Liver (tissue), 8 donors: ENCODE measurements at regions not wholly inside any gene's neighbourhood (a gene's known extent, or its start where the extent isn't known, plus 50 kb on each side); places are given as distances from the start of the nearest gene placed in this dataset.

Experiments used
- DNase-seq: peaks from one replicate; pipeline ENCODE4 v3.0.0-alpha.2; 2017; ENCODE audit warnings: low spot score
- H3K27ac ChIP-seq, 2 donors: one replicate each; pipeline ENCODE4 v1.7.0; 2013; ENCODE audit warnings: inconsistent platforms in 2 of 2, low read length in 2 of 2, control low read depth in 1 of 2, low read depth in 1 of 2, mild to moderate bottlenecking in 1 of 2
- H3K27me3 ChIP-seq, 4 donors: one replicate each; pipeline versions ENCODE4 v1.6.1 to v1.7.0; 2013; ENCODE audit warnings: low read length in 3 of 4, inconsistent platforms in 1 of 4, mild to moderate bottlenecking in 1 of 4, moderate library complexity in 1 of 4; ENCODE audit not compliant: control insufficient read depth in 4 of 4, insufficient read depth in 4 of 4
- H3K36me3 ChIP-seq, 4 donors: one replicate each; pipeline versions ENCODE4 v1.6.1 to v1.7.0; 2013; ENCODE audit warnings: low read length in 3 of 4, mild to moderate bottlenecking in 3 of 4, low read depth in 1 of 4, moderate library complexity in 1 of 4; ENCODE audit not compliant: control insufficient read depth in 4 of 4, insufficient read depth in 3 of 4
- H3K4me1 ChIP-seq, 4 donors: one replicate each; pipeline versions ENCODE4 v1.6.1 to v1.7.0; 2013; ENCODE audit warnings: low read length in 3 of 4, mild to moderate bottlenecking in 3 of 4, moderate library complexity in 1 of 4; ENCODE audit not compliant: control insufficient read depth in 4 of 4, insufficient read depth in 4 of 4
- H3K4me3 ChIP-seq, 3 donors: one replicate each; pipeline versions ENCODE4 v1.6.1 to v1.7.0; 2013; ENCODE audit warnings: low read length in 3 of 3, control low read depth in 1 of 3, low read depth in 1 of 3, mild to moderate bottlenecking in 1 of 3
- H3K9ac ChIP-seq, 2 donors: one replicate each; pipeline ENCODE4 v1.7.0; 2013; ENCODE audit warnings: low read length in 2 of 2, mild to moderate bottlenecking in 2 of 2, moderate library complexity in 2 of 2, control low read depth in 1 of 2, low read depth in 1 of 2
- H3K9me3 ChIP-seq, 4 donors: one replicate each; pipeline versions ENCODE4 v1.6.1 to v1.7.0; 2013; ENCODE audit warnings: low read length in 3 of 4; ENCODE audit not compliant: control insufficient read depth in 4 of 4
- CTCF ChIP-seq: fragments of 150-350 bp; IDR thresholded peaks from 2 replicates; pipeline ENCODE4 v1.5.1; 2017; ENCODE audit warnings: improper control_type of control experiment, low read depth, low read length; ENCODE audit not compliant: missing input control
- EGR1 ChIP-seq, 2 donors: IDR thresholded peaks; 2 replicates each; pipeline ENCODE4 v1.6.1; 2016 to 2018; ENCODE audit warnings: antibody characterized with exemption in 2 of 2, low read depth in 2 of 2
- FOXA1 ChIP-seq: IDR thresholded peaks from 2 replicates; pipeline ENCODE4 v1.6.1; 2016; ENCODE audit warnings: antibody characterized with exemption
- FOXA2 ChIP-seq: IDR thresholded peaks from 2 replicates; pipeline ENCODE4 v1.6.1; 2016; ENCODE audit warnings: antibody characterized with exemption
- GABPA ChIP-seq, 2 donors: IDR thresholded peaks in 1 of 2; conservative IDR thresholded peaks in 1 of 2; 2 replicates each; pipeline ENCODE4 v1.6.1; 2016; ENCODE audit warnings: antibody characterized with exemption in 2 of 2, mild to moderate bottlenecking in 1 of 2, moderate library complexity in 1 of 2
- HNF4A ChIP-seq, 2 donors: conservative IDR thresholded peaks; 2 replicates each; pipeline ENCODE4 v1.6.1; 2016; ENCODE audit warnings: antibody characterized with exemption in 2 of 2, mild to moderate bottlenecking in 2 of 2
- HNF4G ChIP-seq: IDR thresholded peaks from 2 replicates; pipeline ENCODE4 v1.6.1; 2016; ENCODE audit warnings: antibody characterized with exemption
- JUND ChIP-seq, 2 donors: IDR thresholded peaks; 2 replicates each; pipeline ENCODE4 v1.6.1; 2016; ENCODE audit warnings: antibody characterized with exemption in 2 of 2
- MAX ChIP-seq: IDR thresholded peaks from 2 replicates; pipeline ENCODE4 v1.6.1; 2016; ENCODE audit warnings: antibody characterized with exemption
- NR2F2 ChIP-seq: IDR thresholded peaks from 2 replicates; pipeline ENCODE4 v1.6.1; 2016; ENCODE audit warnings: antibody characterized with exemption
- RAD21 ChIP-seq, 2 donors: IDR thresholded peaks; 2 replicates each; pipeline ENCODE4 v1.6.1; 2016; ENCODE audit warnings: antibody characterized with exemption in 2 of 2, mild to moderate bottlenecking in 2 of 2
- REST ChIP-seq: IDR thresholded peaks from 2 replicates; pipeline ENCODE4 v1.6.1; 2016; ENCODE audit warnings: antibody characterized with exemption, mild to moderate bottlenecking
- RXRA ChIP-seq, 2 donors: IDR thresholded peaks; 2 replicates each; pipeline ENCODE4 v1.6.1; 2017 to 2018; ENCODE audit warnings: antibody characterized with exemption in 2 of 2, mild to moderate bottlenecking in 1 of 2
- SP1 ChIP-seq: IDR thresholded peaks from 2 replicates; pipeline ENCODE4 v1.6.1; 2018; ENCODE audit warnings: antibody characterized with exemption, mild to moderate bottlenecking
- TAF1 ChIP-seq: conservative IDR thresholded peaks from 2 replicates; pipeline ENCODE4 v1.6.1; 2016; ENCODE audit warnings: antibody characterized with exemption, mild to moderate bottlenecking
- YY1 ChIP-seq: IDR thresholded peaks from 2 replicates; pipeline ENCODE4 v1.6.1; 2016; ENCODE audit warnings: antibody characterized with exemption, mild to moderate bottlenecking
- ZBTB33 ChIP-seq: IDR thresholded peaks from 2 replicates; pipeline ENCODE4 v1.6.1; 2016; ENCODE audit warnings: antibody characterized with exemption
- WGBS: extraction: QIAGEN DNeasy Blood & Tissue Kit; methylation state at CpG from one replicate; pipeline ENCODE4 v1.1.7; 2013; 5-methylcytosine and 5-hydroxymethylcytosine counted together
- donor health status: healthy.
- donor health status: healthy.
- donor health status: healthy.
- donor health status: healthy.
- donor health status: healthy.

- H3K4me1 ChIP-seq, result peaks cover 8 to 42% (median 31%) of the 10 kb centered on the region in 4 donors
- H3K27ac ChIP-seq, result peak overlapping the region in 1 of 2 donors; percentile 55
- H3K36me3 ChIP-seq, result no peaks in the 10 kb centered on the region
- no peaks in the 10 kb centered on the region for H3K27me3 ChIP-seq
- DNase-seq, result no peak
- H3K4me3 ChIP-seq, result no peak overlapping the region
- H3K9ac ChIP-seq, result peak overlapping the region in 1 of 2 donors; percentile 73
- no peak for TF ChIP-seq CTCF
- H3K9me3 ChIP-seq, result no peaks in the 10 kb centered on the region
- 98% methylated on average over 2 of the region's 2 CpGs for WGBS
Measured at GRCh38 chr9:89924611-89925010, 319.8 kb downstream of the GADD45G start.

GRCh38 chr9:89926167-89926566 is 321.4 kb downstream of the GADD45G start:
- no peak for TF ChIP-seq HNF4G
- no peak for TF ChIP-seq MAX
- H3K36me3 ChIP-seq, result no peaks in the 10 kb centered on the region
- peak overlapping the region in 1 of 2 donors; percentile 58 for H3K9ac ChIP-seq
- no peaks in the 10 kb centered on the region for H3K27me3 ChIP-seq
- no peaks in the 10 kb centered on the region for H3K9me3 ChIP-seq
- WGBS, result 46% methylated on average over 5 of the region's 5 CpGs
- peaks cover 8 to 42% (median 31%) of the 10 kb centered on the region in 4 donors for H3K4me1 ChIP-seq
- DNase-seq, result no peak
- no peak overlapping the region for H3K27ac ChIP-seq
- no peak overlapping the region for H3K4me3 ChIP-seq

- no peak for TF ChIP-seq REST
- TF ChIP-seq FOXA1, result no peak
- no peak for TF ChIP-seq FOXA2
- TF ChIP-seq HNF4A (conservative IDR thresholded peaks at IDR 0.05), result peak in 1 of 2 donors; percentile 24
- peak in 1 of 2 donors; percentile 39 for TF ChIP-seq RXRA (IDR thresholded peaks at IDR 0.05)
- no peak for TF ChIP-seq ZBTB33
- no peak for TF ChIP-seq NR2F2
- TF ChIP-seq GABPA (IDR thresholded peaks at IDR 0.05 in 1 of 2, conservative IDR thresholded peaks at IDR 0.05 in 1 of 2), result no peak
- TF ChIP-seq RAD21 (IDR thresholded peaks at IDR 0.05), result peak; percentile 32 to 44
- no peak for TF ChIP-seq EGR1 (IDR thresholded peaks at IDR 0.05; ENCODE audit: low read depth in 2 of 2)
- TF ChIP-seq HNF4G, result no peak
- TF ChIP-seq YY1, result no peak
- TF ChIP-seq TAF1, result no peak
- TF ChIP-seq SP1, result peak; percentile 10
- no peak for TF ChIP-seq JUND (IDR thresholded peaks at IDR 0.05)
- 43% methylated on average over 7 of the region's 7 CpGs for WGBS
- Histone ChIP-seq H3K4me1 (peaks cover 8 to 42% (median 31%) of the 10 kb centered on the region in 4 donors), H3K4me3 (no peak overlapping the region), H3K27me3 (no peaks in the 10 kb centered on the region), H3K36me3 (no peaks in the 10 kb centered on the region), H3K9me3 (no peaks in the 10 kb centered on the region), H3K27ac (peak overlapping the region in 1 of 2 donors; percentile 16), H3K9ac (peak overlapping the region in 1 of 2 donors; percentile 43)
- DNase-seq, result no peak
Measured at GRCh38 chr9:89926691-89927220, 321.9 kb downstream of the GADD45G start.
